ENCODE measurements at regions not wholly inside any gene's neighbourhood (a gene's known extent, or its start where the extent isn't known, plus 50 kb on each side); places are given as distances from the start of the nearest gene placed in this dataset.

DNA sequence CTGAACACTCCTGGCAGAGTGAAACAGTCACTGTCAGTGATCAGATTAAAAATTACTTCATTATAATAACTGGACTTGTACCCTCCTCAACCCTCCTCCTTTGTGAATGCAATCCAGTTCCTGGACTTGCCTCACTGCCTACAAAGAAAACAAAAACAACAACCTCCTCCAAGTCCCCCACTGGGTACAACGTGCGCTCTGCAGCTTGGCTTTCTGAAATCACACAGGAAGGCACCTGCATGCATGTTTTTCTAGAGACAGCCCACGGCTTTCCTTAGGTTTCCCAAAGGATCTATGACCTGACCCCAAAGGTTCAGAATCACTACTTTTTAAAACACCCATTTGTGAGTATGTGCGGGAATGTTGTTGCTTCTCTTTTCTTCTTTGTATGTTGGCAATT lies 61.4 kb upstream of the TUBA3E start:
- TF ChIP-seq CTCF (IDR thresholded peaks at IDR 0.05; ENCODE audit: extremely low read depth, low read depth, low read length) = no peak
- DNase-seq (ENCODE audit: insufficient read length, low spot score, missing footprints) = peak; percentile 31
- no peaks in the 10 kb centered on the region for H3K36me3 ChIP-seq (ENCODE audit: insufficient read depth, low read length)

DNA sequence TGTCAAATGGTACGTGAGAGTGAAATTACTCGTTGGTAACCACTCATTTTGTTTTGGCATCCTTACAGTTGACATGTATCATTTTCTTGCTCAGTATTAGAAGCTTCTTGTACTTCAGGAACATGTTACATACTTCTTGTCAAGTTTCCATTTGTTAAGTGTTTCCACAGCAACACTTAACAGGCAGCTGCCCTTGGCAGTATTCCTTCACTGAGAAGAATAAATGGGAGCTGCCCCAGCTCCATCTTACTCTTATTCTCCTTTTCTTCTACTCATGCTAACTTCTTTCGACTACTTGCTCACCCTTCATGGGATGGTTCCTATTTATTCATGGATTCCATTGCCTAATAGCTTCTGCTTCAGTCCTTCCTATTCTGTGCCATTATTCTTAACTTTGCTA lies 60.1 kb upstream of the TUBA3E start:
- Histone ChIP-seq H3K4me3 (ENCODE audit: insufficient read depth, low read length) (no peak overlapping the region), H3K9me3 (ENCODE audit: low read depth, low read length) (no peaks in the 10 kb centered on the region), H3K4me1 (ENCODE audit: insufficient read depth, low read length) (no peaks in the 10 kb centered on the region), H3K27me3 (ENCODE audit: insufficient read depth, low read length) (peaks cover 36% of the 10 kb centered on the region), H4K20me1 (ENCODE audit: insufficient read depth, low read length) (no peaks in the 10 kb centered on the region), H2AFZ (ENCODE audit: low read length) (no peak overlapping the region), H3K27ac (ENCODE audit: low read depth, low read length) (no peak overlapping the region), H3K4me2 (ENCODE audit: insufficient read depth, low read length) (no peak overlapping the region), H3K36me3 (ENCODE audit: insufficient read depth, low read length) (no peaks in the 10 kb centered on the region), H3K79me2 (ENCODE audit: insufficient read depth, low read length) (no peaks in the 10 kb centered on the region)
- TF ChIP-seq CTCF (IDR thresholded peaks at IDR 0.05; ENCODE audit: extremely low read depth, low read depth, low read length) = no peak
- peak; percentile 64 for DNase-seq (ENCODE audit: insufficient read length, low spot score, missing footprints)

More for the DNA sequence above, 61.4 kb upstream of the TUBA3E start:
- no peak overlapping the region for H3K4me2 ChIP-seq (ENCODE audit: insufficient read depth, low read length)
- H4K20me1 ChIP-seq (ENCODE audit: insufficient read depth, low read length) = no peaks in the 10 kb centered on the region
- H3K79me2 ChIP-seq (ENCODE audit: insufficient read depth, low read length) = no peaks in the 10 kb centered on the region
- H3K4me1 ChIP-seq (ENCODE audit: insufficient read depth, low read length) = no peaks in the 10 kb centered on the region
- H2AFZ ChIP-seq (ENCODE audit: low read length) = no peak overlapping the region
- no peak overlapping the region for H3K4me3 ChIP-seq (ENCODE audit: insufficient read depth, low read length)
- peaks cover 36% of the 10 kb centered on the region for H3K27me3 ChIP-seq (ENCODE audit: insufficient read depth, low read length)
- no peaks in the 10 kb centered on the region for H3K9me3 ChIP-seq (ENCODE audit: low read depth, low read length)
- H3K27ac ChIP-seq (ENCODE audit: low read depth, low read length) = no peak overlapping the region

- no peaks in the 10 kb centered on the region for H3K36me3 ChIP-seq (ENCODE audit: insufficient read depth, low read length)
- no peaks in the 10 kb centered on the region for H3K4me1 ChIP-seq (ENCODE audit: insufficient read depth, low read length)
- peak overlapping the region; percentile 63 for H3K4me3 ChIP-seq (ENCODE audit: insufficient read depth, low read length)
- TF ChIP-seq CTCF (IDR thresholded peaks at IDR 0.05; ENCODE audit: extremely low read depth, low read depth, low read length) = no peak
- H3K4me2 ChIP-seq (ENCODE audit: insufficient read depth, low read length) = peak overlapping the region; percentile 61
- H3K27ac ChIP-seq (ENCODE audit: low read depth, low read length) = no peak overlapping the region
- no peaks in the 10 kb centered on the region for H3K9me3 ChIP-seq (ENCODE audit: low read depth, low read length)
- H2AFZ ChIP-seq (ENCODE audit: low read length) = peak overlapping the region; percentile 56
- DNase-seq (ENCODE audit: insufficient read length, low spot score, missing footprints) = peak; percentile 85
- peaks cover 21% of the 10 kb centered on the region for H3K27me3 ChIP-seq (ENCODE audit: insufficient read depth, low read length)
- H4K20me1 ChIP-seq (ENCODE audit: insufficient read depth, low read length) = no peaks in the 10 kb centered on the region
- no peaks in the 10 kb centered on the region for H3K79me2 ChIP-seq (ENCODE audit: insufficient read depth, low read length)
Measured at GRCh38 chr2:130252880-130253645, 54.8 kb upstream of the TUBA3E start.

DNA sequence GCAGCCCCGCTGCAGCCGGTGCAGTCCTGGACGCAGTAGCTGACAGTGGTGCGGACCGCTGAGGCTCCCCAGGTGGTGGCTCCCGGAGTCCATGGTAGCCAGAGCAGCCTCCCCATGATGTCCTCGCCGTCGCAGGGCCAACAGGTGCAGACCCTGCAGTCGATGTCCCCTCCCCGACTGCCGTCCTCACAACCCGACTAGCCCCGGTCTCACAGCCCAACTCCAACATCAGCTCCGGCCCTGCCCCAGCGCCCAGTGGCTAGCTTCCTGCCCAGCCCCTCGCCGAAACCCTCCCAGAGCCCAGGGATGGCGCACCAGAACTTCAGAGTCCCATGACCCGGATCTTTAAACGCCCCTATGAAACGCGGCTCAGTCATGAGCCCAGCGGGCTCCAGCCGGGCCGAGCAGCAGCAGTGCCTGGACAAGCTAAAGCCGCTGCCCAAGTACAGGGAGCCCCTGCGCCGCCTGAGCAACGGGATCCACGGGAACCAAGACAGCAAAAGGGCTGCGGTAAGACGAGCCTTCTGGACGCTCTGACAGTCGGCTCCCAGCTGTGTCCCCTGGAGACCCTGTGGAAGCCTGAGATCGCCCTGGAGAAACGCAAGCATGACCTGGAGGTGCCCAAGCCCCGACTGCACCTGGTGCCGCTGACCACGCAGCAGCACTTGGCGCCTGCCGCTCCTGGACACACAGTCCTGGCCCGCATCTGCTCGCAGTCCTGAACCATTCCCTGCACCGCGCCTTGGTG lies 53.8 kb upstream of the TUBA3E start:
- no peak for TF ChIP-seq CTCF (IDR thresholded peaks at IDR 0.05; ENCODE audit: extremely low read depth, low read depth, low read length)
- Histone ChIP-seq H3K27me3 (ENCODE audit: insufficient read depth, low read length) (peaks cover 13% of the 10 kb centered on the region), H3K79me2 (ENCODE audit: insufficient read depth, low read length) (no peaks in the 10 kb centered on the region), H3K4me1 (ENCODE audit: insufficient read depth, low read length) (no peaks in the 10 kb centered on the region), H2AFZ (ENCODE audit: low read length) (peak overlapping the region; percentile 35), H3K27ac (ENCODE audit: low read depth, low read length) (no peak overlapping the region), H3K36me3 (ENCODE audit: insufficient read depth, low read length) (no peaks in the 10 kb centered on the region), H3K9me3 (ENCODE audit: low read depth, low read length) (no peaks in the 10 kb centered on the region), H4K20me1 (ENCODE audit: insufficient read depth, low read length) (no peaks in the 10 kb centered on the region), H3K4me2 (ENCODE audit: insufficient read depth, low read length) (peak overlapping the region; percentile 61), H3K4me3 (ENCODE audit: insufficient read depth, low read length) (peak overlapping the region; percentile 63)
- DNase-seq (ENCODE audit: insufficient read length, low spot score, missing footprints) = peak; percentile 43
